IMR-90 (cell line): ENCODE measurements at regions not wholly inside any gene's neighbourhood (a gene's known extent, or its start where the extent isn't known, plus 50 kb on each side); places are given as distances from the start of the nearest gene placed in this dataset.

Source experiments
- ATAC-seq: fragments of 200-7000 bp; cut with Tn5 transposase; 2 replicates; pipeline ENCODE4 v1.9.1; 2020; ENCODE audit warnings: low read depth, mild to moderate bottlenecking, moderate library complexity
- BruUV-seq: library from RNA; stranded (reverse); fragments of 400-500 nt; replicated peaks from 2 replicates; lab custom pipeline; 2021; lab: Mats Ljungman, UMichigan
- CTCF ChIA-PET: fragments of 300-600 bp; formaldehyde crosslinking; extraction: SDS; loops from one replicate; lab custom pipeline; 2021; ENCODE audit warnings: antibody characterized with exemption; lab: Yijun Ruan, JAX
- POLR2A ChIA-PET: fragments of 300-600 bp; sonication (Branson Sonifier 250); formaldehyde crosslinking; loops from one replicate; lab custom pipeline; 2022; ENCODE audit warnings: antibody characterized with exemption; ENCODE audit not compliant: unreplicated experiment; lab: Charles Lee
- DNase-seq: peaks from one replicate; pipeline ENCODE4 v3.0.0; 2013
- H2AFZ ChIP-seq: replicated peaks from 2 replicates; pipeline ENCODE3; 2013; ENCODE audit warnings: low read length, mild to moderate bottlenecking; ENCODE audit not compliant: poor library complexity
- H2AK5ac ChIP-seq: 2 replicates; pipeline ENCODE4 v1.6.1; 2013; ENCODE audit warnings: low read depth, low read length, inconsistent platforms
- H2AK9ac ChIP-seq: replicated peaks from 2 replicates; pipeline ENCODE3; 2013; ENCODE audit warnings: mild to moderate bottlenecking, low read depth, low read length, moderate library complexity; ENCODE audit not compliant: poor library complexity
- H2BK120ac ChIP-seq: 2 replicates; pipeline ENCODE4 v1.6.1; 2013; ENCODE audit warnings: low read depth, low read length, inconsistent platforms
- H2BK15ac ChIP-seq: 3 replicates; pipeline ENCODE4 v1.6.1; 2013; ENCODE audit warnings: low read depth, low read length, inconsistent platforms
- H2BK20ac ChIP-seq: 2 replicates; pipeline ENCODE4 v1.6.1; 2013; ENCODE audit warnings: low read depth, mild to moderate bottlenecking, inconsistent platforms, low read length, moderate library complexity
- H2BK5ac ChIP-seq: 2 replicates; pipeline ENCODE4 v1.6.1; 2013; ENCODE audit warnings: mild to moderate bottlenecking, low read depth, low read length, inconsistent platforms; ENCODE audit not compliant: poor library complexity, severe bottlenecking
- H3K14ac ChIP-seq: replicated peaks from 2 replicates; pipeline ENCODE4 v1.6.1; 2013; ENCODE audit warnings: low read depth, low read length, inconsistent platforms
- H3K18ac ChIP-seq: 2 replicates; pipeline ENCODE4 v1.6.1; 2013; ENCODE audit warnings: low read depth, low read length, control low read depth
- H3K23ac ChIP-seq: 2 replicates; pipeline ENCODE4 v1.6.1; 2013; ENCODE audit warnings: low read depth, low read length, inconsistent platforms
- H3K27ac ChIP-seq: 2 replicates; pipeline ENCODE4 v1.5.1; 2013; ENCODE audit warnings: mild to moderate bottlenecking, control low read depth, low read length; ENCODE audit not compliant: insufficient read depth
- H3K27me3 ChIP-seq: 2 replicates; pipeline ENCODE4 v1.6.1; 2013; ENCODE audit warnings: low read length; ENCODE audit not compliant: control insufficient read depth, insufficient read depth
- H3K36me3 ChIP-seq: 2 replicates; pipeline ENCODE4 v1.6.1; 2013; ENCODE audit warnings: low read length, mixed read lengths; ENCODE audit not compliant: control insufficient read depth, insufficient read depth
- H3K4ac ChIP-seq: 2 replicates; pipeline ENCODE4 v1.6.1; 2013; ENCODE audit warnings: low read depth, low read length, inconsistent platforms
- H3K4me1 ChIP-seq: 2 replicates; pipeline ENCODE4 v1.6.1; 2013; ENCODE audit warnings: low read length, mixed read lengths; ENCODE audit not compliant: control insufficient read depth, insufficient read depth
- H3K4me2 ChIP-seq: 2 replicates; pipeline ENCODE4 v1.6.1; 2013; ENCODE audit warnings: low read depth, mild to moderate bottlenecking, control low read depth, low read length, moderate library complexity
- H3K4me3 ChIP-seq: 2 replicates; pipeline ENCODE4 v1.5.1; 2013; ENCODE audit warnings: low read depth, mild to moderate bottlenecking, control low read depth, low read length, moderate library complexity; ENCODE audit not compliant: insufficient read depth
- H3K56ac ChIP-seq: 2 replicates; pipeline ENCODE4 v1.6.1; 2013; ENCODE audit warnings: low read length, inconsistent platforms; ENCODE audit not compliant: insufficient read depth; ENCODE audit errors: extremely low read depth
- H3K79me1 ChIP-seq, 2 experiments: 2 replicates each; pipeline ENCODE4 v1.6.1; 2013; ENCODE audit warnings: low read length in 2 of 2, inconsistent platforms in 1 of 2, low read depth in 1 of 2
- H3K9ac ChIP-seq: 2 replicates; pipeline ENCODE4 v1.6.1; 2013; ENCODE audit warnings: low read depth, low read length, control low read depth
- H3K9me1 ChIP-seq: 2 replicates; pipeline ENCODE4 v1.6.1; 2013; ENCODE audit warnings: low read length, inconsistent platforms; ENCODE audit not compliant: insufficient read depth
- H3K9me3 ChIP-seq: 2 replicates; pipeline ENCODE4 v1.6.1; 2013; ENCODE audit warnings: low read length; ENCODE audit not compliant: control insufficient read depth, insufficient read depth
- H4K20me1 ChIP-seq: 2 replicates; pipeline ENCODE4 v1.6.1; 2013; ENCODE audit warnings: low read length, inconsistent platforms; ENCODE audit not compliant: insufficient read depth
- H4K5ac ChIP-seq: 2 replicates; pipeline ENCODE4 v1.6.1; 2013; ENCODE audit warnings: mild to moderate bottlenecking, low read depth, low read length, control low read depth
- H4K8ac ChIP-seq, 2 experiments: 2 replicates each; pipeline ENCODE4 v1.6.1; 2013; ENCODE audit warnings: low read depth in 2 of 2, low read length in 2 of 2, control low read depth in 1 of 2, inconsistent platforms in 1 of 2
- H4K91ac ChIP-seq: 2 replicates; pipeline ENCODE4 v1.6.1; 2013; ENCODE audit warnings: low read depth, low read length, inconsistent platforms; ENCODE audit not compliant: insufficient read depth
- BHLHE40 ChIP-seq: fragments of 150-350 bp; IDR thresholded peaks from 2 replicates; pipeline ENCODE4 v1.6.1; 2016; ENCODE audit warnings: mild to moderate bottlenecking, low read depth, low read length
- CHD1 ChIP-seq: IDR thresholded peaks from 2 replicates; pipeline ENCODE4 v1.6.1; 2012; ENCODE audit warnings: low read depth, low read length, improper control_type of control experiment
- FOS ChIP-seq: fragments of 150-350 bp; IDR thresholded peaks from 2 replicates; pipeline ENCODE4 v1.6.1; 2016; ENCODE audit warnings: low read depth, low read length
- MAZ ChIP-seq: IDR thresholded peaks from 2 replicates; pipeline ENCODE4 v1.6.1; 2012; ENCODE audit warnings: low read depth, mild to moderate bottlenecking, low read length, improper control_type of control experiment, moderate library complexity, borderline replicate concordance
- MXI1 ChIP-seq: IDR thresholded peaks from 2 replicates; pipeline ENCODE4 v1.6.1; 2012; ENCODE audit warnings: low read depth, mild to moderate bottlenecking, low read length, moderate library complexity, borderline replicate concordance
- NFE2L2 ChIP-seq: fragments of 150-350 bp; IDR thresholded peaks from 2 replicates; pipeline ENCODE4 v1.6.1; 2016; ENCODE audit warnings: low read depth, mild to moderate bottlenecking, low read length
- POLR2A ChIP-seq: IDR thresholded peaks from 2 replicates; pipeline ENCODE4 v1.6.1; 2012; ENCODE audit warnings: mild to moderate bottlenecking, low read depth, low read length
- RAD21 ChIP-seq: IDR thresholded peaks from 2 replicates; pipeline ENCODE4 v1.6.1; 2012; ENCODE audit warnings: low read length, improper control_type of control experiment
- RCOR1 ChIP-seq: IDR thresholded peaks from 2 replicates; pipeline ENCODE4 v1.6.1; 2012; ENCODE audit warnings: mild to moderate bottlenecking, low read length, improper control_type of control experiment; ENCODE audit not compliant: insufficient replicate concordance
- RFX5 ChIP-seq: IDR thresholded peaks from 2 replicates; pipeline ENCODE4 v1.8.0; 2012; ENCODE audit warnings: low read depth, mild to moderate bottlenecking, low read length, moderate library complexity
- SMC3 ChIP-seq: fragments of 150-350 bp; IDR thresholded peaks from 2 replicates; pipeline ENCODE4 v1.6.1; 2016; ENCODE audit warnings: low read depth, mild to moderate bottlenecking, antibody characterized with exemption, low read length, moderate library complexity
- WGBS, 2 experiments: methylation state at CpG; one replicate each; pipeline versions ENCODE4 v1.1.5 to v1.1.7; 2013; ENCODE audit warnings: missing lambda C conversion rate in 2 of 2; ENCODE audit not compliant: insufficient read length in 1 of 2; ENCODE audit errors: extremely low coverage in 2 of 2; 5-methylcytosine and 5-hydroxymethylcytosine counted together
- dilution Hi-C: fragments of 300-500 bp; cut with HindIII; formaldehyde crosslinking; loops from one replicate; pipeline ENCODE4 v1.14.3; 2018; ENCODE audit warnings: low sequenced_read_pairs; ENCODE audit not compliant: unreplicated experiment
- in situ Hi-C: fragments of 300-500 bp; cut with MboI; formaldehyde crosslinking; loops from 3 replicates; pipeline ENCODE4 v1.14.3; 2019; ENCODE audit warnings: low sequenced_read_pairs, inconsistent platforms, mixed read lengths
- intact Hi-C: fragments of 100-400 bp; cut with micrococcal nuclease; formaldehyde crosslinking; loops from 2 replicates; pipeline ENCODE4 v1.10.0; 2022
- TF ChIP-seq, protein P1 (sequence below): fragments of 150-350 bp; IDR thresholded peaks from 2 replicates; pipeline ENCODE4 v1.6.1; 2016; ENCODE audit warnings: low read depth, mild to moderate bottlenecking, low read length, moderate library complexity, borderline replicate concordance

- CTCF ChIA-PET = no interaction called here
- peak overlapping the region; percentile 95 for H3K14ac ChIP-seq
- peak overlapping the region; percentile 75 for H3K27ac ChIP-seq
- ATAC-seq = no peak
- peak; percentile 57 for DNase-seq
- H3K27me3 ChIP-seq = no peaks in the 10 kb centered on the region
- H3K4me2 ChIP-seq = peak overlapping the region; percentile 27; the same call in 1 of the 2 replicates
- no peaks in the 10 kb centered on the region for H3K36me3 ChIP-seq
- peak overlapping the region; percentile 68 for H2BK15ac ChIP-seq
- H2AK9ac ChIP-seq = peak overlapping the region; percentile 17
- H2BK5ac ChIP-seq = peak overlapping the region; percentile 92
- no peak overlapping the region for H3K9ac ChIP-seq
- H3K23ac ChIP-seq = peak overlapping the region; percentile 98; the same call in 1 of the 2 replicates
- H2AFZ ChIP-seq = peak overlapping the region; percentile 48
- no peaks in the 10 kb centered on the region; the same call in 1 of the 2 replicates for H4K20me1 ChIP-seq
- H2AK5ac ChIP-seq = peak overlapping the region; percentile 86
- H3K4me3 ChIP-seq = no peak overlapping the region
- intact Hi-C loops (loop anchor here (2.0 to 5.0 kb wide), 4 partner anchors 60 to 715 kb away; no protein-coding TSS in a partner anchor), dilution Hi-C loops (no loop called here), in situ Hi-C loops (no loop called here)
- peak overlapping the region; percentile 98 for H4K91ac ChIP-seq
- no CpG with 5 or more reads among the region's 4 CpGs for WGBS, 2 experiments
- POLR2A ChIA-PET = no interaction called here
- peak overlapping the region; percentile 98 for H3K4ac ChIP-seq
- H4K8ac ChIP-seq = peak overlapping the region; percentile 51 to 92
- no peaks in the 10 kb centered on the region for H3K9me3 ChIP-seq
- H3K4me1 ChIP-seq = peaks cover 25% of the 10 kb centered on the region
- peak overlapping the region; percentile 87 for H3K18ac ChIP-seq
- peaks cover 0 to 6% of the 10 kb centered on the region in 2 experiments; a peak in 1 of 4 replicates for H3K79me1 ChIP-seq
- H2BK20ac ChIP-seq = peak overlapping the region; percentile 100
- TF ChIP-seq CHD1 (no peak), MXI1 (no peak), FOS (no peak), RFX5 (no peak), NFE2L2 (no peak), SMC3 (no peak), MAZ (no peak), RAD21 (no peak), BHLHE40 (no peak), POLR2A (no peak), RCOR1 (no peak)
- TF ChIP-seq, protein P1, sequence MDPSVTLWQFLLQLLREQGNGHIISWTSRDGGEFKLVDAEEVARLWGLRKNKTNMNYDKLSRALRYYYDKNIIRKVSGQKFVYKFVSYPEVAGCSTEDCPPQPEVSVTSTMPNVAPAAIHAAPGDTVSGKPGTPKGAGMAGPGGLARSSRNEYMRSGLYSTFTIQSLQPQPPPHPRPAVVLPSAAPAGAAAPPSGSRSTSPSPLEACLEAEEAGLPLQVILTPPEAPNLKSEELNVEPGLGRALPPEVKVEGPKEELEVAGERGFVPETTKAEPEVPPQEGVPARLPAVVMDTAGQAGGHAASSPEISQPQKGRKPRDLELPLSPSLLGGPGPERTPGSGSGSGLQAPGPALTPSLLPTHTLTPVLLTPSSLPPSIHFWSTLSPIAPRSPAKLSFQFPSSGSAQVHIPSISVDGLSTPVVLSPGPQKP = no peak
- H3K9me1 ChIP-seq = peaks cover 23% of the 10 kb centered on the region
- BruUV-seq = no TSS peak
- peak overlapping the region; percentile 91; the same call in 1 of the 2 replicates for H3K56ac ChIP-seq
- H2BK120ac ChIP-seq = peak overlapping the region; percentile 99
- peak overlapping the region; percentile 73 for H4K5ac ChIP-seq
Measured at GRCh38 chr5:8827696-8828095, 718.2 kb downstream of the SEMA5A start.
